Sigmoid colon (tissue), 4 donors: ENCODE measurements at regions not wholly inside any gene's neighbourhood (a gene's known extent, or its start where the extent isn't known, plus 50 kb on each side); places are given as distances from the start of the nearest gene placed in this dataset.

Experiments used
- EP300 ChIP-seq, 4 donors: sonication (generic); formaldehyde crosslinking; IDR thresholded peaks; one replicate each; pipeline ENCODE4 v1.6.1; 2017; ENCODE audit warnings: antibody characterized with exemption in 4 of 4
- POLR2AphosphoS5 ChIP-seq, 4 donors: sonication (generic); formaldehyde crosslinking; IDR thresholded peaks; one replicate each; pipeline ENCODE4 v1.6.1; 2017; ENCODE audit warnings: antibody characterized with exemption in 4 of 4
- TF ChIP-seq, protein P1 (sequence below), 4 experiments: fragments of 450-650 bp in 3 of 4; fragments of 200-600 bp in 1 of 4; IDR thresholded peaks; one replicate each; pipeline ENCODE4 v1.5.1; 2016 to 2019; ENCODE audit warnings: antibody characterized with exemption in 4 of 4, mild to moderate bottlenecking in 3 of 4, moderate library complexity in 2 of 4

DNA sequence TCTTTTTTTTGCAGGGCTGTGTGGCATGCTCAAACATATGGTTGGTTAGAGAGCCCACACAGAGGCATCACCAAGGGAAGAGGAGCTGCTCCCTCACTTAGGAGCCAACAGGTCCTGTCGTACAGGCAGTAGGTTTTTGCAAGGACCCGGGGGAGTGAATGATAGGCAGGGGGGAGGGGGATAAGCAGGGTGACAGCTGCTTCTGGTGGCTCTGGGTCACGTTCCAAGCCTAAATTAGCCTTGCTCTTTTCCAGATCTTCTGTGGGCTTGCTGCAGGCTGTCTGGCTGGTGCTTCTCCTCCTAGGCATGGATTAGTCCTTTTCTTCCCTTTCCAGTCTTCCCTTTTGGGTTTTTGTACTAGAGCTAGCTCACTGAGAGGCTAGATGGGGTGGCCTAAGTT is 117.7 kb upstream of the PODXL start:
- TF ChIP-seq, protein P1, sequence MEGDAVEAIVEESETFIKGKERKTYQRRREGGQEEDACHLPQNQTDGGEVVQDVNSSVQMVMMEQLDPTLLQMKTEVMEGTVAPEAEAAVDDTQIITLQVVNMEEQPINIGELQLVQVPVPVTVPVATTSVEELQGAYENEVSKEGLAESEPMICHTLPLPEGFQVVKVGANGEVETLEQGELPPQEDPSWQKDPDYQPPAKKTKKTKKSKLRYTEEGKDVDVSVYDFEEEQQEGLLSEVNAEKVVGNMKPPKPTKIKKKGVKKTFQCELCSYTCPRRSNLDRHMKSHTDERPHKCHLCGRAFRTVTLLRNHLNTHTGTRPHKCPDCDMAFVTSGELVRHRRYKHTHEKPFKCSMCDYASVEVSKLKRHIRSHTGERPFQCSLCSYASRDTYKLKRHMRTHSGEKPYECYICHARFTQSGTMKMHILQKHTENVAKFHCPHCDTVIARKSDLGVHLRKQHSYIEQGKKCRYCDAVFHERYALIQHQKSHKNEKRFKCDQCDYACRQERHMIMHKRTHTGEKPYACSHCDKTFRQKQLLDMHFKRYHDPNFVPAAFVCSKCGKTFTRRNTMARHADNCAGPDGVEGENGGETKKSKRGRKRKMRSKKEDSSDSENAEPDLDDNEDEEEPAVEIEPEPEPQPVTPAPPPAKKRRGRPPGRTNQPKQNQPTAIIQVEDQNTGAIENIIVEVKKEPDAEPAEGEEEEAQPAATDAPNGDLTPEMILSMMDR (IDR thresholded peaks at IDR 0.05), result no peak
- TF ChIP-seq POLR2AphosphoS5 (IDR thresholded peaks at IDR 0.05) (no peak), EP300 (IDR thresholded peaks at IDR 0.05) (no peak)
